SK-N-SH (cell line): ENCODE measurements at regions not wholly inside any gene's neighbourhood (a gene's known extent, or its start where the extent isn't known, plus 50 kb on each side); places are given as distances from the start of the nearest gene placed in this dataset.

ENCODE experiments used
- CTCF ChIA-PET: fragments of 300-600, 350-600 bp; formaldehyde crosslinking; extraction: SDS; loops from one replicate; lab custom pipeline; 2021; lab: Yijun Ruan, JAX
- POLR2A ChIA-PET: fragments of 350-600 bp; sonication (Branson Sonifier 250); formaldehyde crosslinking; extraction: SDS; loops from one replicate; lab custom pipeline; 2020; ENCODE audit warnings: antibody characterized with exemption, inconsistent platforms; lab: Yijun Ruan, JAX
- DNase-seq: peaks from one replicate; pipeline ENCODE4 v3.0.0; 2012
- H2AFZ ChIP-seq: fragments of 200-600 bp; sonication (generic); 2 replicates; pipeline ENCODE4 v1.8.1; 2016; ENCODE audit warnings: antibody characterized with exemption, mild to moderate bottlenecking, low read depth
- H3F3A ChIP-seq: fragments of 200-600 bp; sonication (generic); replicated peaks from 2 replicates; pipeline ENCODE3; 2016; ENCODE audit warnings: antibody characterized with exemption, mild to moderate bottlenecking; ENCODE audit not compliant: insufficient read depth
- H3K27ac ChIP-seq, 2 experiments: fragments of 200-500 bp in 1 of 2; fragments of 200-600 bp in 1 of 2; sonication (Bioruptor generic) in 1 of 2; sonication (generic), shearing (Covaris generic) in 1 of 2; 2 replicates each; pipeline versions ENCODE4 v1.5.1 to v1.6.1; 2014 to 2016; ENCODE audit warnings: low read depth in 2 of 2, inconsistent platforms in 1 of 2, low read length in 1 of 2, mild to moderate bottlenecking in 1 of 2, mixed read lengths in 1 of 2
- H3K27me3 ChIP-seq: fragments of 200-600 bp; sonication (generic), shearing (Covaris generic); 2 replicates; pipeline ENCODE4 v1.6.1; 2016; ENCODE audit warnings: mixed run types; ENCODE audit not compliant: insufficient read depth
- H3K36me3 ChIP-seq, 2 experiments: fragments of 200-500 bp in 1 of 2; fragments of 200-600 bp in 1 of 2; sonication (Bioruptor generic) in 1 of 2; sonication (generic) in 1 of 2; replicated peaks in 1 of 2; 2 replicates each; pipeline versions ENCODE3 to v1.5.1; 2014 to 2016; ENCODE audit warnings: low read length in 1 of 2, mild to moderate bottlenecking in 1 of 2; ENCODE audit not compliant: insufficient read depth in 2 of 2, control insufficient read depth in 1 of 2
- H3K4me1 ChIP-seq, 2 experiments: fragments of 200-500 bp in 1 of 2; fragments of 200-600 bp in 1 of 2; sonication (Bioruptor generic) in 1 of 2; sonication (generic), shearing (Covaris generic) in 1 of 2; 2 replicates each; pipeline versions ENCODE4 v1.5.1 to v1.6.1; 2014 to 2016; ENCODE audit warnings: low read depth in 1 of 2, low read length in 1 of 2, mixed run types in 1 of 2; ENCODE audit not compliant: insufficient read depth in 2 of 2, control insufficient read depth in 1 of 2
- H3K4me2 ChIP-seq: fragments of 200-600 bp; sonication (generic), shearing (Covaris generic); 2 replicates; pipeline ENCODE4 v1.6.1; 2017; ENCODE audit warnings: mixed run types
- H3K4me3 ChIP-seq, 2 experiments: fragments of 200-500 bp in 1 of 2; fragments of 200-600 bp in 1 of 2; sonication (Bioruptor generic) in 1 of 2; sonication (generic), shearing (Covaris generic) in 1 of 2; 2 replicates each; pipeline versions ENCODE4 v1.5.1 to v1.8.1; 2014 to 2016; ENCODE audit warnings: low read depth in 2 of 2, inconsistent platforms in 1 of 2, low read length in 1 of 2, mild to moderate bottlenecking in 1 of 2, mixed read lengths in 1 of 2, moderate library complexity in 1 of 2
- H3K79me2 ChIP-seq: fragments of 200-600 bp; sonication (generic); 2 replicates; pipeline ENCODE4 v1.8.1; 2017; ENCODE audit warnings: mild to moderate bottlenecking; ENCODE audit not compliant: insufficient read depth
- H3K9ac ChIP-seq: fragments of 200-600 bp; sonication (generic); 2 replicates; pipeline ENCODE4 v1.6.1; 2017; ENCODE audit warnings: mixed run types
- H3K9me2 ChIP-seq: fragments of 200-600 bp; sonication (generic); 2 replicates; pipeline ENCODE4 v1.6.1; 2017; ENCODE audit warnings: mixed run types
- H3K9me3 ChIP-seq: fragments of 200-600 bp; sonication (generic); 2 replicates; pipeline ENCODE4 v1.6.1; 2017; ENCODE audit warnings: mixed run types, mild to moderate bottlenecking, moderate library complexity
- H4K20me1 ChIP-seq: fragments of 200-600 bp; sonication (generic); 2 replicates; pipeline ENCODE4 v1.6.1; 2017; ENCODE audit warnings: mild to moderate bottlenecking, mixed run types; ENCODE audit not compliant: insufficient read depth
- CHD2 ChIP-seq: fragments of 150-350 bp; IDR thresholded peaks from 2 replicates; pipeline ENCODE4 v1.6.1; 2018; ENCODE audit warnings: low read length; ENCODE audit not compliant: partially characterized antibody
- CTCF ChIP-seq: fragments of 200-600 bp; sonication (generic); IDR thresholded peaks from 2 replicates; pipeline ENCODE4 v1.6.1; 2017; ENCODE audit warnings: antibody characterized with exemption, mild to moderate bottlenecking, moderate library complexity
- EP300 ChIP-seq, 2 experiments: IDR thresholded peaks; 2 replicates each; pipeline versions ENCODE4 v1.4.0 to v1.6.1; 2012; ENCODE audit warnings: borderline replicate concordance in 1 of 2, low read depth in 1 of 2, low read length in 1 of 2
- EZH2phosphoT487 ChIP-seq: fragments of 200-600 bp; sonication (generic); IDR thresholded peaks from 2 replicates; pipeline ENCODE4 v1.6.1; 2017; ENCODE audit warnings: low read depth, mixed run types, mild to moderate bottlenecking, antibody characterized with exemption, moderate library complexity, borderline replicate concordance
- GATA2 ChIP-seq: sonication (generic); formaldehyde crosslinking; IDR thresholded peaks from 2 replicates; pipeline ENCODE4 v1.5.0; 2020; ENCODE audit warnings: mild to moderate bottlenecking, missing genetic modification reagents
- MEF2A ChIP-seq: IDR thresholded peaks from 2 replicates; pipeline ENCODE4 v1.4.0; 2012; ENCODE audit warnings: low read depth, borderline replicate concordance
- NRF1 ChIP-seq: IDR thresholded peaks from 2 replicates; pipeline ENCODE4 v1.6.1; 2012; ENCODE audit warnings: low read depth, mild to moderate bottlenecking, low read length
- PBX3 ChIP-seq: IDR thresholded peaks from 2 replicates; pipeline ENCODE4; 2012
- POLR2AphosphoS5 ChIP-seq: IDR thresholded peaks from 2 replicates; pipeline ENCODE4 v1.6.1; 2012; ENCODE audit warnings: low read depth, low read length
- RFX5 ChIP-seq: IDR thresholded peaks from 2 replicates; pipeline ENCODE4 v1.6.1; 2012; ENCODE audit warnings: mild to moderate bottlenecking, improper control_type of control experiment, low read length
- SIN3A ChIP-seq: IDR thresholded peaks from 2 replicates; pipeline ENCODE4 v1.6.1; 2012; ENCODE audit warnings: low read depth, mild to moderate bottlenecking, low read length, moderate library complexity, borderline replicate concordance
- SMC3 ChIP-seq: IDR thresholded peaks from 2 replicates; pipeline ENCODE4 v1.6.1; 2012; ENCODE audit warnings: low read depth, low read length, improper control_type of control experiment
- TCF12 ChIP-seq: IDR thresholded peaks from 2 replicates; pipeline ENCODE4 v1.4.0; 2012
- TEAD4 ChIP-seq: IDR thresholded peaks from 2 replicates; pipeline ENCODE4 v1.4.0; 2012; ENCODE audit warnings: mild to moderate bottlenecking, borderline replicate concordance; ENCODE audit not compliant: insufficient read depth
- USF1 ChIP-seq: IDR thresholded peaks from 2 replicates; pipeline ENCODE4 v1.4.0; 2012; ENCODE audit warnings: low read depth, borderline replicate concordance
- YY1 ChIP-seq: IDR thresholded peaks from 2 replicates; pipeline ENCODE4 v1.4.0; 2012; ENCODE audit warnings: low read depth, mild to moderate bottlenecking
- WGBS: methylation state at CpG from one replicate; pipeline ENCODE4 v1.1.6; 2017; ENCODE audit warnings: low lambda C conversion rate; 5-methylcytosine and 5-hydroxymethylcytosine counted together
- TF ChIP-seq, protein P1 (sequence below): fragments of 150-350 bp; IDR thresholded peaks from 2 replicates; pipeline ENCODE4 v1.6.1; 2016; ENCODE audit warnings: mild to moderate bottlenecking, low read depth, low read length
- TF ChIP-seq, protein P2 (sequence below): IDR thresholded peaks from 2 replicates; pipeline ENCODE4 v1.6.1; 2012; ENCODE audit warnings: mild to moderate bottlenecking, low read depth, low read length, moderate library complexity
- TF ChIP-seq, protein P3 (sequence below): fragments of 150-350 bp; IDR thresholded peaks from 2 replicates; pipeline ENCODE4 v1.6.1; 2017; ENCODE audit warnings: antibody characterized with exemption, low read length, low read depth, borderline replicate concordance

DNA sequence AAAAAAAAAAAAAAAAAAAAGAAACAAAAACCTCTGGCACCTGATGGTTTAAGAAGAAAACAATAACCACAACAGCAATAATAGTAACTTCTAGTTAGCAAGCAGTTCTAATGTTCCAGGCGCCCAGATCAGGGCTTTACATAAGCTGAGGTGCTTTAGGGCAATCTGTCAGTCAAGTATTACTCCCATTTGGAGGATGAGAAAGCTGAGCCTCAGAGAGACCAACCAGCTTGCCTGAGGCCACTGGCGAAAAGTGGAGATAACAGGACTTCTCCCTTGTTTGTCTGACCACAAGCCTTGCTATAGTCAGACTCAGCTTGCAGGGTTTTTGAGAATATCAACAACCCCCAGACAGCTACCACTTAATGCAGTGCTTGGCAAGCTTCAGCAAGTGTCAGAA is 83.5 kb upstream of the BOD1 start (continued):
- TF ChIP-seq PBX3 (no peak), NRF1 (no peak), SMC3 (no peak), TEAD4 (no peak), USF1 (no peak), CHD2 (no peak)
- TF ChIP-seq, protein P1, sequence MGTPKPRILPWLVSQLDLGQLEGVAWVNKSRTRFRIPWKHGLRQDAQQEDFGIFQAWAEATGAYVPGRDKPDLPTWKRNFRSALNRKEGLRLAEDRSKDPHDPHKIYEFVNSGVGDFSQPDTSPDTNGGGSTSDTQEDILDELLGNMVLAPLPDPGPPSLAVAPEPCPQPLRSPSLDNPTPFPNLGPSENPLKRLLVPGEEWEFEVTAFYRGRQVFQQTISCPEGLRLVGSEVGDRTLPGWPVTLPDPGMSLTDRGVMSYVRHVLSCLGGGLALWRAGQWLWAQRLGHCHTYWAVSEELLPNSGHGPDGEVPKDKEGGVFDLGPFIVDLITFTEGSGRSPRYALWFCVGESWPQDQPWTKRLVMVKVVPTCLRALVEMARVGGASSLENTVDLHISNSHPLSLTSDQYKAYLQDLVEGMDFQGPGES = no peak

- WGBS = 58% methylated on average over 4 of the region's 4 CpGs
- Histone ChIP-seq H3K4me1 (peaks cover 0 to 55% of the 10 kb centered on the region in 2 experiments; a peak in 1 of 4 replicates), H3K4me2 (no peak overlapping the region), H3F3A (no peaks in the 10 kb centered on the region), H3K27ac (no peak overlapping the region), H3K36me3 (no peaks in the 10 kb centered on the region), H3K27me3 (no peaks in the 10 kb centered on the region), H3K9me2 (no peaks in the 10 kb centered on the region), H4K20me1 (no peaks in the 10 kb centered on the region), H2AFZ (no peak overlapping the region), H3K9ac (no peak overlapping the region), H3K9me3 (no peaks in the 10 kb centered on the region), H3K4me3 (no peak overlapping the region), H3K79me2 (no peaks in the 10 kb centered on the region)
- ChIA-PET POLR2A (no interaction called here), CTCF (no interaction called here)
- no peak for DNase-seq
- no peak for TF ChIP-seq CTCF
- TF ChIP-seq, protein P2, sequence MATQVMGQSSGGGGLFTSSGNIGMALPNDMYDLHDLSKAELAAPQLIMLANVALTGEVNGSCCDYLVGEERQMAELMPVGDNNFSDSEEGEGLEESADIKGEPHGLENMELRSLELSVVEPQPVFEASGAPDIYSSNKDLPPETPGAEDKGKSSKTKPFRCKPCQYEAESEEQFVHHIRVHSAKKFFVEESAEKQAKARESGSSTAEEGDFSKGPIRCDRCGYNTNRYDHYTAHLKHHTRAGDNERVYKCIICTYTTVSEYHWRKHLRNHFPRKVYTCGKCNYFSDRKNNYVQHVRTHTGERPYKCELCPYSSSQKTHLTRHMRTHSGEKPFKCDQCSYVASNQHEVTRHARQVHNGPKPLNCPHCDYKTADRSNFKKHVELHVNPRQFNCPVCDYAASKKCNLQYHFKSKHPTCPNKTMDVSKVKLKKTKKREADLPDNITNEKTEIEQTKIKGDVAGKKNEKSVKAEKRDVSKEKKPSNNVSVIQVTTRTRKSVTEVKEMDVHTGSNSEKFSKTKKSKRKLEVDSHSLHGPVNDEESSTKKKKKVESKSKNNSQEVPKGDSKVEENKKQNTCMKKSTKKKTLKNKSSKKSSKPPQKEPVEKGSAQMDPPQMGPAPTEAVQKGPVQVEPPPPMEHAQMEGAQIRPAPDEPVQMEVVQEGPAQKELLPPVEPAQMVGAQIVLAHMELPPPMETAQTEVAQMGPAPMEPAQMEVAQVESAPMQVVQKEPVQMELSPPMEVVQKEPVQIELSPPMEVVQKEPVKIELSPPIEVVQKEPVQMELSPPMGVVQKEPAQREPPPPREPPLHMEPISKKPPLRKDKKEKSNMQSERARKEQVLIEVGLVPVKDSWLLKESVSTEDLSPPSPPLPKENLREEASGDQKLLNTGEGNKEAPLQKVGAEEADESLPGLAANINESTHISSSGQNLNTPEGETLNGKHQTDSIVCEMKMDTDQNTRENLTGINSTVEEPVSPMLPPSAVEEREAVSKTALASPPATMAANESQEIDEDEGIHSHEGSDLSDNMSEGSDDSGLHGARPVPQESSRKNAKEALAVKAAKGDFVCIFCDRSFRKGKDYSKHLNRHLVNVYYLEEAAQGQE = no peak
- no peak for TF ChIP-seq YY1
- TF ChIP-seq POLR2AphosphoS5 = no peak
- no peak for TF ChIP-seq RFX5
- no peak for TF ChIP-seq EZH2phosphoT487
- no peak for TF ChIP-seq SIN3A
- TF ChIP-seq, protein P3, sequence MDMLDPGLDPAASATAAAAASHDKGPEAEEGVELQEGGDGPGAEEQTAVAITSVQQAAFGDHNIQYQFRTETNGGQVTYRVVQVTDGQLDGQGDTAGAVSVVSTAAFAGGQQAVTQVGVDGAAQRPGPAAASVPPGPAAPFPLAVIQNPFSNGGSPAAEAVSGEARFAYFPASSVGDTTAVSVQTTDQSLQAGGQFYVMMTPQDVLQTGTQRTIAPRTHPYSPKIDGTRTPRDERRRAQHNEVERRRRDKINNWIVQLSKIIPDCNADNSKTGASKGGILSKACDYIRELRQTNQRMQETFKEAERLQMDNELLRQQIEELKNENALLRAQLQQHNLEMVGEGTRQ = no peak
- no peak for TF ChIP-seq TCF12
- TF ChIP-seq EP300 (IDR thresholded peaks at IDR 0.05; ENCODE audit: borderline replicate concordance in 1 of 2, low read depth in 1 of 2, low read length in 1 of 2) = no peak
- no peak for TF ChIP-seq GATA2 (CRISPR knock-in tag)
- TF ChIP-seq PBX3 = no peak
- no peak for TF ChIP-seq MEF2A
- no peak for TF ChIP-seq USF1
These were observed 87.0 kb upstream of the BOD1 start for GRCh38 chr5:173703466-173703865.
